Smooth muscle cell (in vitro differentiated cells): ENCODE measurements at regions not wholly inside any gene's neighbourhood (a gene's known extent, or its start where the extent isn't known, plus 50 kb on each side); places are given as distances from the start of the nearest gene placed in this dataset.
"Not testable (repeated sequence)": the region's sequence is repeated elsewhere in the genome, so short reads cannot be mapped to it uniquely, and the experiment has no call there.

ENCODE experiments used
- DNase-seq: peaks from one replicate; lab custom pipeline; 2025; ENCODE audit not compliant: unreplicated experiment; lab: John Stamatoyannopoulos, UW
- H2AFZ ChIP-seq: fragments of 200-600 bp; sonication (generic); 2 replicates; pipeline ENCODE4 v1.6.0; 2016; ENCODE audit warnings: antibody characterized with exemption, low read depth, mild to moderate bottlenecking
- H3F3A ChIP-seq: fragments of 200-600 bp; sonication (generic); 2 replicates; pipeline ENCODE4 v1.6.0; 2017; ENCODE audit warnings: antibody characterized with exemption, low read depth
- H3K27ac ChIP-seq: fragments of 200-600 bp; sonication (generic); 2 replicates; pipeline ENCODE4 v1.5.1; 2016; ENCODE audit warnings: low read depth, mild to moderate bottlenecking
- H3K27me3 ChIP-seq: fragments of 200-600 bp; sonication (generic); 2 replicates; pipeline ENCODE4 v1.6.1; 2016; ENCODE audit warnings: low read depth, mild to moderate bottlenecking
- H3K36me3 ChIP-seq: fragments of 200-600 bp; sonication (generic); 2 replicates; pipeline ENCODE4 v1.5.1; 2016; ENCODE audit warnings: low read depth
- H3K4me1 ChIP-seq: fragments of 200-600 bp; sonication (generic); 2 replicates; pipeline ENCODE4 v1.5.1; 2016; ENCODE audit warnings: low read depth
- H3K4me2 ChIP-seq: fragments of 200-600 bp; sonication (generic); 2 replicates; pipeline ENCODE4 v1.6.0; 2016; ENCODE audit warnings: mild to moderate bottlenecking
- H3K4me3 ChIP-seq: fragments of 200-600 bp; sonication (generic); 2 replicates; pipeline ENCODE4 v1.5.1; 2016; ENCODE audit warnings: mild to moderate bottlenecking
- H3K79me2 ChIP-seq: fragments of 200-600 bp; sonication (generic); 2 replicates; pipeline ENCODE4 v1.6.0; 2016; ENCODE audit warnings: low read depth, mild to moderate bottlenecking
- H3K9ac ChIP-seq: fragments of 200-600 bp; sonication (generic); 2 replicates; pipeline ENCODE4 v1.6.0; 2016; ENCODE audit warnings: low read depth
- H3K9me3 ChIP-seq: fragments of 200-600 bp; sonication (generic); replicated peaks from 2 replicates; pipeline ENCODE4 v1.5.1; 2016; ENCODE audit warnings: low read depth
- H4K20me1 ChIP-seq: fragments of 200-600 bp; sonication (generic); 2 replicates; pipeline ENCODE4 v1.6.0; 2016; ENCODE audit warnings: low read depth
- WGBS: methylation state at CpG from one replicate; pipeline ENCODE4 v1.1.7; 2016; ENCODE audit warnings: low lambda C conversion rate; 5-methylcytosine and 5-hydroxymethylcytosine counted together

GRCh38 chr2:89945004-89945616 lies 1253.6 kb downstream of the RPIA start:
- H3K79me2 ChIP-seq, H3K4me3 ChIP-seq, H3K4me2 ChIP-seq, H2AFZ ChIP-seq, H3K27ac ChIP-seq, H4K20me1 ChIP-seq, H3K4me1 ChIP-seq, DNase-seq, H3K27me3 ChIP-seq, H3F3A ChIP-seq, H3K9ac ChIP-seq, H3K9me3 ChIP-seq, H3K36me3 ChIP-seq: not testable (repeated sequence)
- no CpG with 5 or more reads among the region's 6 CpGs for WGBS

- not testable (repeated sequence) for H3K9ac ChIP-seq, H3K4me1 ChIP-seq, H3K79me2 ChIP-seq, DNase-seq, H3K36me3 ChIP-seq, H3K27ac ChIP-seq, H2AFZ ChIP-seq, H3F3A ChIP-seq, H3K4me2 ChIP-seq, H3K4me3 ChIP-seq, H4K20me1 ChIP-seq, H3K27me3 ChIP-seq, H3K9me3 ChIP-seq
- WGBS, result 66% methylated on average over 3 of the region's 3 CpGs
Measured at GRCh38 chr2:89947208-89947815, 1255.8 kb downstream of the RPIA start.

- H3K9me3 ChIP-seq, H3K9ac ChIP-seq, H3K27ac ChIP-seq, H2AFZ ChIP-seq, DNase-seq, H3K36me3 ChIP-seq, H3K4me3 ChIP-seq, H3K79me2 ChIP-seq, H4K20me1 ChIP-seq, H3F3A ChIP-seq, H3K4me1 ChIP-seq, H3K27me3 ChIP-seq, H3K4me2 ChIP-seq: not testable (repeated sequence)
- 84% methylated on average over 3 of the region's 3 CpGs for WGBS
Measured at GRCh38 chr2:89948102-89948501, 1256.6 kb downstream of the RPIA start.

GRCh38 chr2:89950807-89951206 lies 1259.3 kb downstream of the RPIA start:
- H3F3A ChIP-seq, H3K4me1 ChIP-seq, H3K9ac ChIP-seq, DNase-seq, H3K27ac ChIP-seq, H3K4me2 ChIP-seq, H3K9me3 ChIP-seq, H3K27me3 ChIP-seq, H3K4me3 ChIP-seq, H2AFZ ChIP-seq, H3K36me3 ChIP-seq, H4K20me1 ChIP-seq, H3K79me2 ChIP-seq: not testable (repeated sequence)
- WGBS, result 9% methylated on average over 1 of the region's 2 CpGs

GRCh38 chr2:89957236-89957635 lies 1265.8 kb downstream of the RPIA start:
- DNase-seq, H3K4me2 ChIP-seq, H3K4me3 ChIP-seq, H3K36me3 ChIP-seq, H4K20me1 ChIP-seq, H2AFZ ChIP-seq, H3K79me2 ChIP-seq, H3K9ac ChIP-seq, H3K27ac ChIP-seq, H3K4me1 ChIP-seq, H3K27me3 ChIP-seq, H3F3A ChIP-seq, H3K9me3 ChIP-seq: not testable (repeated sequence)
- 85% methylated on average over 3 of the region's 3 CpGs for WGBS

DNA sequence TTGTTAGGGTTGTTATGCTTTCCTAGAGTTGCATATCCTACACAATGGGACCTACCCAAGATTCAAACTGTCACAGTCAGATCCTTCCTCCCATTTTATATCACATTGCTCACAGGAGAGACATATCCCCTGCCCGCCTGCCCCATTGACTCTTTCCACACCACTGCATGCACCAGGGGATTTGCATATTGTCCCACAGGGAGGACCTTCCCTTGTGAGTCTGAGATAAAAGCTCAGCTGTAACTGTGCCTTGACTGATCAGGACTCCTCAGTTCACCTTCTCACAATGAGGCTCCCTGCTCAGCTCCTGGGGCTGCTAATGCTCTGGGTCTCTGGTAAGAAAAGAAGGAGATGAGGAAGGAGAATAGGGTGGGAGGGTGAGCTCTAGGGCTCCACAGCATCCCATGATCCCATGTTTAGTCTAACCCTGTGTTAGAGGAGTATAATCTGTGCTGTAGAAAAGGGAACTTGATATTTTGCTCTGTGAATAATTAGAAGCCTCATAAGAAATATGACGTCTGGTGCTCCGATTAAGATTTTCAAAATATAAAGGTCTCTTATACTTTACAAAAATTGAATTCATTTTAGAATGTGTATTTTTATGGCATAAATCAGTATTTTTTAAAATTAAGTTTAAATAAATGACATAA lies 1268.4 kb downstream of the RPIA start:
- H3F3A ChIP-seq, H3K36me3 ChIP-seq, H3K4me3 ChIP-seq, H3K9me3 ChIP-seq, H3K79me2 ChIP-seq, H3K4me1 ChIP-seq, DNase-seq, H3K4me2 ChIP-seq, H4K20me1 ChIP-seq, H3K9ac ChIP-seq, H2AFZ ChIP-seq, H3K27ac ChIP-seq, H3K27me3 ChIP-seq: not testable (repeated sequence)
- 83% methylated on average over 3 of the region's 3 CpGs for WGBS

DNA sequence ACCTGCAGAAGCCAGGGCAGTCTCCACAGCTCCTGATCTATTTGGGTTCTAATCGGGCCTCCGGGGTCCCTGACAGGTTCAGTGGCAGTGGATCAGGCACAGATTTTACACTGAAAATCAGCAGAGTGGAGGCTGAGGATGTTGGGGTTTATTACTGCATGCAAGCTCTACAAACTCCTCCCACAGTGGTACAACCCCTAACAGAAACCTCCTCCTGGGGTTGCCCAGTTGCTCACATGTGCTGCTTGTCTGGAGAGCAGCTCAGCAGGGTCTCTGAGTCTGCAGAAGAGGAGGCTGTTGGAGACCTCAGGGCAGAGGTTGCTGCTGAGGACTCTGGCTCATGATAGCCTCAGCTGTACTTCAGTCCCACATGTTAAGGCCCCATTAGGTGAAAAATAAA lies 1269.1 kb downstream of the RPIA start:
- not testable (repeated sequence) for H3K36me3 ChIP-seq, H3K27me3 ChIP-seq, H3K4me3 ChIP-seq, H3F3A ChIP-seq, H3K79me2 ChIP-seq, H2AFZ ChIP-seq, H4K20me1 ChIP-seq, H3K4me1 ChIP-seq, H3K9me3 ChIP-seq, H3K4me2 ChIP-seq, H3K9ac ChIP-seq, H3K27ac ChIP-seq, DNase-seq
- no CpG with 5 or more reads among the region's 2 CpGs for WGBS

DNA sequence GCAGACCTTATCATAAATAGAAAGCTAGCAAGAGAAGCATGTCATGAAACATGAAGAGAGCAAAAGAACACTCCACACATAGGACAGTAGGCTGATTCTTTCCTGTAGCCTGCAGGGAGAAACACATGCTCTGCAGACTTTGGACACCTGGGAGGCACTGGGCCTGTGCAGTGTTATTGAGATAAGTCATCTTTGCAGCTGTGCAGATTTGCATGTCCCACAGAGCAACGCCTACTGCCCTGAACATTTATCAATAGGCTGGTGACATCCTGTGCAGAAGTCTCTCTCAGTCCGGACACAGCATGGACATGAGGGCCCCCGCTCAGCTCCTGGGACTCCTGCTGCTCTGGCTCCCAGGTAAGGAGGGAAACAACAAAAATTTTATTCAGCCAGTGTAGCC lies 1277.1 kb downstream of the RPIA start:
- not testable (repeated sequence) for DNase-seq, H3K27ac ChIP-seq, H3K79me2 ChIP-seq, H3K4me1 ChIP-seq, H3F3A ChIP-seq, H3K4me2 ChIP-seq, H2AFZ ChIP-seq, H3K4me3 ChIP-seq, H3K9ac ChIP-seq, H3K9me3 ChIP-seq, H4K20me1 ChIP-seq, H3K36me3 ChIP-seq, H3K27me3 ChIP-seq
- WGBS, result 29% methylated on average over 3 of the region's 3 CpGs
